Caki2 (cell line): ENCODE measurements at regions not wholly inside any gene's neighbourhood (a gene's known extent, or its start where the extent isn't known, plus 50 kb on each side); places are given as distances from the start of the nearest gene placed in this dataset.

Experiments used
- DNase-seq: peaks from one replicate; pipeline ENCODE4 v3.0.0-alpha.2; 2015; ENCODE audit warnings: low read depth
- in situ Hi-C: cut with HindIII; loops from 2 replicates; pipeline ENCODE4 v1.10.0; 2016; ENCODE audit warnings: low sequenced_read_pairs, low pct_unique_long_range_greater_than_20kb, mixed read lengths

- DNase-seq: no peak
- in situ Hi-C loops: no loop called here
These were observed 407.2 kb downstream of the HLX start for GRCh38 chr1:221286399-221286798.

- in situ Hi-C loops: no loop called here
- no peak for DNase-seq
These were observed 409.9 kb downstream of the HLX start for GRCh38 chr1:221289103-221289502.

GRCh38 chr1:221290669-221291068 lies 411.4 kb downstream of the HLX start:
- in situ Hi-C loops: no loop called here
- no peak for DNase-seq

GRCh38 chr1:221291113-221291512 lies 411.9 kb downstream of the HLX start:
- no peak for DNase-seq
- in situ Hi-C loops: no loop called here

- in situ Hi-C loops: no loop called here
- DNase-seq: no peak
These were observed 413.4 kb downstream of the HLX start for GRCh38 chr1:221292652-221293051.

GRCh38 chr1:221294242-221294641 lies 415.0 kb downstream of the HLX start:
- in situ Hi-C loops: no loop called here
- DNase-seq: no peak

GRCh38 chr1:221302357-221302756 lies 423.1 kb downstream of the HLX start:
- in situ Hi-C loops: no loop called here
- no peak for DNase-seq

GRCh38 chr1:221302810-221303209 lies 423.6 kb downstream of the HLX start:
- in situ Hi-C loops: no loop called here
- no peak for DNase-seq

- no peak for DNase-seq
- in situ Hi-C loops: no loop called here
These were observed 424.4 kb downstream of the HLX start for GRCh38 chr1:221303623-221304022.

- no peak for DNase-seq
- in situ Hi-C loops: no loop called here
These were observed 427.0 kb downstream of the HLX start for GRCh38 chr1:221306239-221306638.

- DNase-seq: no peak
- in situ Hi-C loops: no loop called here
These were observed 429.6 kb downstream of the HLX start for GRCh38 chr1:221308534-221309511.

GRCh38 chr1:221309723-221310122 lies 430.5 kb downstream of the HLX start:
- in situ Hi-C loops: no loop called here
- no peak for DNase-seq

GRCh38 chr1:221310180-221310579 lies 430.9 kb downstream of the HLX start:
- no peak for DNase-seq
- in situ Hi-C loops: no loop called here

GRCh38 chr1:221315330-221315729 lies 426.6 kb downstream of the DUSP10 start:
- DNase-seq: peak; percentile 46
- in situ Hi-C loops: no loop called here

- in situ Hi-C loops: no loop called here
- no peak for DNase-seq
These were observed 425.3 kb downstream of the DUSP10 start for GRCh38 chr1:221316491-221317056.

GRCh38 chr1:221317537-221317936 lies 424.4 kb downstream of the DUSP10 start:
- in situ Hi-C loops: no loop called here
- DNase-seq: no peak

- no peak for DNase-seq
- in situ Hi-C loops: no loop called here
These were observed 413.9 kb downstream of the DUSP10 start for GRCh38 chr1:221327954-221328353.

- in situ Hi-C loops: no loop called here
- DNase-seq: no peak
These were observed 413.5 kb downstream of the DUSP10 start for GRCh38 chr1:221328371-221328770.

GRCh38 chr1:221331273-221332183 lies 410.4 kb downstream of the DUSP10 start:
- no peak for DNase-seq
- in situ Hi-C loops: no loop called here
